ENCODE measurements at regions not wholly inside any gene's neighbourhood (a gene's known extent, or its start where the extent isn't known, plus 50 kb on each side); places are given as distances from the start of the nearest gene placed in this dataset.

DNA sequence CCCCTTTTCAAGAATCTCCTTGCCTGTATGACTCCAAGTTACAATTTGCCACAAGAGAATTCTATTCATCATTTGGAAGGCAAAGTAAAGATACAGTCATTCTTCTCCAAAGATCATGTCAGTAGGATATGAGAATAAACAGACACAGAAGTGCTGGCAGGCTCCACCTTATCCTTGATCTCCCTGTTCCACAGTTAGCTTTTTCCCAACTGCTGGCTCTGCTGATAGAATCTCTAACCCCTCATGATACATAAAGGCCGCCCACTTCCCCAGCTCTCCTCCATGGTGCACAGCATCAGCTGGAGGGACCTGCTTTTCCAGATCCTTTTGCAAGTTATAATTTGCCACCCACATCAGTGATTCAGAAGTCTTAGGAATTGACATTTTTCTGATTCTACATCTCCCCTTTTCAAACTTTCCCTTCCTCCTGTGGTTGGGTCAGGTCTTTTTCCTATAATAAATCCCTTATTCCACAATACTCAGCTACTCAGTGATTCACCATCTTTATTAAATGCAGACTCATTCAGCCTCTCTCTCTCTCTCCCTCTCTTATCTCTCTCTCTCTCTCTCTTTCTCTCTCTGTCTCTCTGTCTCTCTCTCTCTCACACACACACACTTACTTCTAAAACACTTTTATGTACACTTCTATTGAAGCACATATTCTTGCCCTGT lies 465.4 kb downstream of the GBE1 start:
- Histone ChIP-seq H3K4me3 (ENCODE audit: low read depth, low read length) (no peak overlapping the region), H3K4me1 (ENCODE audit: insufficient read depth) (no peaks in the 10 kb centered on the region), H3K27ac (ENCODE audit: low read depth) (no peak overlapping the region), H3K36me3 (ENCODE audit: insufficient read depth) (no peaks in the 10 kb centered on the region)
- 93% methylated on average over 1 of the region's 1 CpG for WGBS
- no peak for DNase-seq (ENCODE audit: extremely low spot score)

DNA sequence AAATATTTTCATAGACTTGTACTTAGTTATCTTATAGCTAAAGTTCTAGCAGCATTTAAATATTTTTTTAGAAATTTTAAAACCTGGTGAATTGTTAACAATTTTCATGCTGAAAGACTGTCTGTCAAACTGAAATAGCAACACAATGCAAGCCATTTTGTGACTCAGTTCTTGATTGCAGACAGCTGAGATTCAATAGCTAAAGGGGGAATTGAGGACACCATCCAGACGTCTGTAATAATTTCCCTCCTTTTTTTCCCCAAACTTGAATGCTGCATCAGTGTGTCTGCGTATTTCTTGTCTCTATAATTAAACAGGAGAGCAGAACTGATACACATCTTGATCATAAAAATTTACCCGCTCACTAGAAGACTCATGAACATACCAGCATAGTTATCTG lies 468.3 kb downstream of the GBE1 start:
- no peak overlapping the region for H3K27ac ChIP-seq (ENCODE audit: low read depth)
- H3K4me3 ChIP-seq (ENCODE audit: low read depth, low read length): no peak overlapping the region
- H3K4me1 ChIP-seq (ENCODE audit: insufficient read depth): no peaks in the 10 kb centered on the region
- WGBS: 62% methylated on average over 3 of the region's 3 CpGs
- DNase-seq (ENCODE audit: extremely low spot score): no peak
- H3K36me3 ChIP-seq (ENCODE audit: insufficient read depth): no peaks in the 10 kb centered on the region

DNA sequence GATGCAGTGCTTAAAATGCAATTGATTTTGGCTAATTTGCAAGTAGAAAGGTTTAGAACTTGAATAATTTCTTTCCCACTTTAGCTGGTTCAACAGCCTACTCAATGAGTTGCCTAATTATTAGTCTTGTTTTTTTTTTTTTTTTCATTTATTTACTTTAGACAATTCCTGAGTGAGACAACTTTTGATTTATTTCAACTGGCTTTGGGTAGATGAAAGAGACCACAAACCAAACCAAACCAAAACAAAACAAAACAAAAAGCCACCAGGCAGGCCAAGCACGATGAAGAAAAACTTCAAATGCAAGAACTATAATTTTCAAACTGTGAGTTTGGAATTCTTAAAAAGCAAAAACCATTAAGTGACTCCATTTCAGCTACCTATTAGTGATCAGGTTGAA lies 469.9 kb downstream of the GBE1 start:
- Histone ChIP-seq H3K4me3 (ENCODE audit: low read depth, low read length) (no peak overlapping the region), H3K27ac (ENCODE audit: low read depth) (no peak overlapping the region), H3K36me3 (ENCODE audit: insufficient read depth) (no peaks in the 10 kb centered on the region), H3K4me1 (ENCODE audit: insufficient read depth) (no peaks in the 10 kb centered on the region)
- no peak for DNase-seq (ENCODE audit: extremely low spot score)
- 56% methylated on average over 1 of the region's 1 CpG for WGBS

DNA sequence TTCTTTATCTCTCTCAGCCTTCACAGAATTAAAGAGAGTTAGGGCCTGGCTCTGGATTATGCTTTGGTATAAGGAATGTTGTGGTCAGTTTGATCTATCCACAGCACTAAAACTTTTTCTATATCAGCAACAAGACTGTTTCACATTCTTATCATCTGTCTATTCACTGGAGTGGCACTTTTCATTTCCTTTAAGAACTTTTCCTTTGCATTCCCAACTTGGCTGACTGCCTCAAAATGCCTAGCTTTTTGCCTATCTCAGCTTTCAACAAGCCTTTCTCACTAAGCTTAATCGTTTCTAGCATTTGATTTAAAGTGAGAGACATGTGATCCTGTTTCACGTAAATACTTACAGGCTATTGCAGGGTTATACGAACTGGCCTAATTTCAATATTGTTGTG lies 471.8 kb downstream of the GBE1 start:
- no peak overlapping the region for H3K4me3 ChIP-seq (ENCODE audit: low read depth, low read length)
- no peaks in the 10 kb centered on the region for H3K36me3 ChIP-seq (ENCODE audit: insufficient read depth)
- H3K27ac ChIP-seq (ENCODE audit: low read depth): no peak overlapping the region
- no peak for DNase-seq (ENCODE audit: extremely low spot score)
- H3K4me1 ChIP-seq (ENCODE audit: insufficient read depth): no peaks in the 10 kb centered on the region
- 51% methylated on average over 3 of the region's 3 CpGs for WGBS

DNA sequence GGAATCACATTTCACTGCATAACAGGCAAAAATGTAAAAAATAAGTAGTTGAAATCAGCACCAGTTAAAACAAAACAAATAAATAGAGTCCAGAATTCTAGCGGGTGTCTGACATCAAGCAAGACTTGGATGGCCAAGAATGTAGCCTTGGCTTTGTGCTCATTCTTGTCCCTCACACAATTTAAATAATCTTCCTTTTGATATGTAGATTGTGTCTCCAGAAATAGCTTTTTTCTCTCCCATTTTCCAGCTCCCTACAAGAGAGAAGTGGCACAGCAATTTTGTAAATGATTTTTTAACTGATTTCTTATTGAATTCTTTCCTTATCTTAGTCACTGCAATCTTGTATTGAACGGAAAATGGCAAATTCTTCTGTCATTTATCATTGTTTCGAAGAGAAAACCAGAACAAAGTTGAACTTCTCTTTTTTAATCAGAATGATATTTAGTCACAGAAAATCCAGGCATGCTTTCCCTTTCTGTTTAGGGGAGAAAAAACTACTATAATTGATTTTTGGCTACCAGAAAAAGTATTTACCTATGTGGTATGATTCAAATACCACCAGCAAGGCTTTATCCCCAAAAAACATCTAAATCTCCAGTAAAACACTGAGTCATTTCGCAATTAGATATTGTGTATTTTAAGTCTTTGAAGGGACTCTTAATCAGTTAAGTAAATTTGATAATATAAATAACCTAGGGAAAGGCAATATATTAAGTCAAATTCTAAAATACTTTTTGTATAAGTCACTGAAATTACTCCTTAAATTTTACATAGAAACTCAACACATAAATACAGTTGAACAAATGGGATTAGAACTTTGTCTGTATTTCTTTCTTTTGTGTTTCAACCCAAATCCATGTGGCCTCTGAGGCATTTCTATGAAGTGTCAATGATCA lies 481.7 kb downstream of the GBE1 start:
- no peak overlapping the region for H3K4me3 ChIP-seq (ENCODE audit: low read depth, low read length)
- H3K27ac ChIP-seq (ENCODE audit: low read depth): no peak overlapping the region
- no peaks in the 10 kb centered on the region for H3K4me1 ChIP-seq (ENCODE audit: insufficient read depth)
- 70% methylated on average over 4 of the region's 4 CpGs for WGBS
- H3K36me3 ChIP-seq (ENCODE audit: insufficient read depth): no peaks in the 10 kb centered on the region
- DNase-seq (ENCODE audit: extremely low spot score): no peak

DNA sequence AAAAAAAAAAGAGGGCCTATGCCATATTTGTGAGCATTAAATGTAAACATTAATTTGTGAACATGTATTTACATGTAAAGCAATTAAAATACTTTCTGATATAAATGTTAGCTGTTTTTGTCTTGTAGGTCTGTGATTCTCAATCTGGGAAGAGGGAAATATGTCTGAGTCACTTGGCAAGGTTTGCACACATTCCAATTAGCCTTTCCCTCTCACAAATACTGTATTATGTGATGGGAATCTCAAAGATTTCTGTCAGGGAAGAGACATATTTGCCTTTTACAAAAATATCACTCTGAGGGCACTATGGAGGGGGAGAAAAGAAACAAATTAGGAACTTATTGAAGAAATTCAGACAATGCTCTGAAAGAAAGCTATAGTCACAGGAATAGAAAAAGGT lies 483.6 kb downstream of the GBE1 start:
- no peak for DNase-seq (ENCODE audit: extremely low spot score)
- H3K27ac ChIP-seq (ENCODE audit: low read depth): no peak overlapping the region
- no peaks in the 10 kb centered on the region for H3K36me3 ChIP-seq (ENCODE audit: insufficient read depth)
- no peak overlapping the region for H3K4me3 ChIP-seq (ENCODE audit: low read depth, low read length)
- H3K4me1 ChIP-seq (ENCODE audit: insufficient read depth): no peaks in the 10 kb centered on the region

DNA sequence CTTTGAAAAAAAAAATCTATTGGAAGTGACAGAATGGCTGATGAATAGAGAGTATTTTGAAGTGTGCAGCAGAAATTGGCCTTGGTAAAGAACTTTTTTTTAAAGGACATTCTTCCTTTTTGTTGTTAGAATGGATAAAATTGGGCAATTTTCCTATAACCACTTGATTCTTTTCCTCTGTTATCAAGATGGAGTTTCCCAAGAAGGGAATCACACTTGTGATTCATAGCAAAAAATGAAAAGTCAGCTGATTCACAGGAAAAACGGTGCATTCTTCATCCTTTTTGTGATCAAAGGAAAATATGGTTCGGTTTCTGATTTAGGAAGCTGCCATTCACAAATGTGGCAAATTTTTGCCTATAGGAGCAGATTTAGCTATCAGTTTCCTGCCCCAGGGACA lies 486.8 kb downstream of the GBE1 start:
- no peak overlapping the region for H3K27ac ChIP-seq (ENCODE audit: low read depth)
- DNase-seq (ENCODE audit: extremely low spot score): no peak
- WGBS: 78% methylated on average over 2 of the region's 2 CpGs
- H3K36me3 ChIP-seq (ENCODE audit: insufficient read depth): no peaks in the 10 kb centered on the region
- H3K4me1 ChIP-seq (ENCODE audit: insufficient read depth): no peaks in the 10 kb centered on the region
- no peak overlapping the region for H3K4me3 ChIP-seq (ENCODE audit: low read depth, low read length)

DNA sequence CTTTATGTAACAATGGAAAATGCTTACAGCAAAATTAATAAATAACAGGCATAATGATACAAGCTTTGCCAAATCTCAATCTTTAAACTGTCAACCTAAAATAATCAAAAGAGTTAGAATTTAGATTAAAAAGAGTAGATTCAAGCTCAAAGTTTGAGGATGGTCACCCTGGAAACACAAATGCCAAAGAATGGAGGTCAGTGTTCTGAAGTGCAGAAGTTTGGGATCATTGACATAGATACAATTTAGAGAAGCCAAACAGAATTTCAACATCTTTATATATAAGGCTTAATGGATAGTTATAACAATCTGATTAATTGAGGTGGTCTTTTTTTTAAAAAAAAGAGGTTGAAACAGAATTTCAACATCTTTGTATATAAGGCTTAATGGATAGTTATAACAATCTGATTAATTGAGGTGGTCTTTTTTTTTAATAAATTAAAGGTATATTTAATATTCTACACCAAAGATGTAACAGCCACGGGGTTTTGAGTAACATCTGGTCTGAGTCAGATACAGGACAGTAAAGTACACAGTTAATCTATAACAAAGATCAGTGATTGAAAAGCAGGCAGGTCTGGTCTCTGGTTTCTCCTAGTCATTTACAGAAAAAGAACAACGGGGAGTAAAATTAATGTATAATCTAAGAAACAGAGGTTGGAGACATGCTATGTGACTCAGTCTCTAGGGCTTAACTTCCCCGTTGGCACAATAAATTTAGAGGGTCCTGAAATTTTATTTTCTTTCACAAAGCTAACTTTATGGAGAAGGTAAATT lies 490.7 kb downstream of the GBE1 start:
- H3K4me3 ChIP-seq (ENCODE audit: low read depth, low read length): no peak overlapping the region
- DNase-seq (ENCODE audit: extremely low spot score): no peak
- 30% methylated on average over 3 of the region's 3 CpGs for WGBS
- H3K4me1 ChIP-seq (ENCODE audit: insufficient read depth): no peaks in the 10 kb centered on the region
- H3K27ac ChIP-seq (ENCODE audit: low read depth): no peak overlapping the region
- H3K36me3 ChIP-seq (ENCODE audit: insufficient read depth): no peaks in the 10 kb centered on the region

DNA sequence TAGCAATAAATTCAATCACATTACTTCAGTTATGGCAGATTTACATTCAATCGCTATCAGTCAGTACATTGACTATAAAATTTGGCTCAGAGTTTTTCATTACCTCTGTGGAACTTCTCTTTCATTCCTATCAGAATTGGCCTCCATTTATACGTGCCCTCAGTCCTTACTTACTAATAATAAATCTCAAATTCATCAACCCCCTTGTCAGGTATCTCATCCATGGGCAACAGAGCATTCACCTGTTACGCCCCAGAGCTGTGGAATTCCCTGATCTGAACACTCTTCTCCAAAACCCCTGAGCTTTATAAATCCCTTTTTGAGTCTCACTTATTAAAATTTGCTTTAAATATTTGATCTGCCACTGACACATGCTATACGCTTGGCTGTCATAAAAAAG lies 492.9 kb downstream of the GBE1 start:
- WGBS: 83% methylated on average over 4 of the region's 4 CpGs

DNA sequence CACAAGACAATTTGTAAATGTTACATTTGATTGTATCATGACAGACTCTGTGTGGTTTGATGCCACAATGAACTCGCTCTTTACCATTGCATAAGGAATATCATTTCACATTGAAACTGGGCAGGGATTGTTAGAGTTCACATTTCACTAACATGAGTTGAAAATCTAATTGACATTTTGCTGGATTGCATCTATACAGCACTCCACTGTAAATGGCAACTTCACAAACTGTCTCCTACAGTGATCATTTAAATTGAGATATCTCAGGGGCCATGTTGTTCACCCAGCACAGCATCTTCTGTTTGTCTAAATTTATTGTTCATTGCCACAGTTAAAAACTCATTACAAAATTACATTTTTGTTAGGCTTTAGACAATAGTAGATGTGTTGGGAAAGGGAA lies 499.4 kb downstream of the GBE1 start:
- WGBS: 94% methylated on average over 1 of the region's 1 CpG
- no peak for DNase-seq (ENCODE audit: extremely low spot score)
- Histone ChIP-seq H3K4me3 (ENCODE audit: low read depth, low read length) (no peak overlapping the region), H3K27ac (ENCODE audit: low read depth) (no peak overlapping the region), H3K36me3 (ENCODE audit: insufficient read depth) (no peaks in the 10 kb centered on the region), H3K4me1 (ENCODE audit: insufficient read depth) (no peaks in the 10 kb centered on the region)

More for the DNA sequence above, 492.9 kb downstream of the GBE1 start:
- Histone ChIP-seq H3K4me1 (ENCODE audit: insufficient read depth) (no peaks in the 10 kb centered on the region), H3K36me3 (ENCODE audit: insufficient read depth) (no peaks in the 10 kb centered on the region), H3K4me3 (ENCODE audit: low read depth, low read length) (no peak overlapping the region), H3K27ac (ENCODE audit: low read depth) (no peak overlapping the region)
- no peak for DNase-seq (ENCODE audit: extremely low spot score)

DNA sequence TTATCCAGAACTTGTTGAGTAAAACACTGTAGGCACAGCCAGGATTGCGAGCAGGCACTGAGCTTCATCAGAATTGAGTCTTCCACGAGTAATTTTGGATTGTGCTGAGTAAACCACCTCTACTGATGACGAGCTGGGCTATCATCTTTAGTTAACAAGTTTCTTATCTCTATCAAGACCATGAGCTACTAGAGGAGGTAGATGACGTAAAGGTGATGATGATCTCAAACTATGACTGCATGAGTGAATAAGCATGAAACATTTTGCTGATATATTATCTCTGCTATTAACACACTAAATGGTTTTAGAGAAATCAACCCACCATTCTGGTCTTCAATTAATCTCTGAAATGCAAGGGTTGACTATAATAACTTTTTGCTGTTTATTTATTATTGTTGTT lies 506.0 kb downstream of the GBE1 start:
- 73% methylated on average over 4 of the region's 4 CpGs for WGBS
- no peak for DNase-seq (ENCODE audit: extremely low spot score)
- Histone ChIP-seq H3K4me1 (ENCODE audit: insufficient read depth) (no peaks in the 10 kb centered on the region), H3K27ac (ENCODE audit: low read depth) (no peak overlapping the region), H3K36me3 (ENCODE audit: insufficient read depth) (no peaks in the 10 kb centered on the region), H3K4me3 (ENCODE audit: low read depth, low read length) (no peak overlapping the region)

DNA sequence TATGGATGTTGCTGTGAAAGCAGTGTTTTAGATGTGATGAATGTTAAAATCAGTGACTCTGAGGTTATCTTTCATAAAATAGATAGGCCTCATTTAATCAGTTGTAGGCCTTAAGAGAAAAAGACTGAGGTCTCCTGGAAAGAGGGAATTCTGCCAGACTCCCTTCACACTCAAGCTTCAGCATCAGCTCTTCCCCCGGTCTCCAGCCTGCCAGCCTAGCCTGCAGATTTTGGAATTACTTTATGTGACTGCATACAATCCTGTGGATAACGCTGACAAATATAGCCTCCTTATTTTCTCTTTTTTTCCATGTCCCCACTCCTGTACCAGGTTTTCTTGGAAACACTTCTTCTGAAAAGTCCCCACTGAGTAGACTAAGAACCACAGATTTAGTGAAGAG lies 510.3 kb downstream of the GBE1 start:
- no peak overlapping the region for H3K27ac ChIP-seq (ENCODE audit: low read depth)
- H3K4me1 ChIP-seq (ENCODE audit: insufficient read depth): no peaks in the 10 kb centered on the region
- 82% methylated on average over 2 of the region's 2 CpGs for WGBS
- no peak for DNase-seq (ENCODE audit: extremely low spot score)
- no peaks in the 10 kb centered on the region for H3K36me3 ChIP-seq (ENCODE audit: insufficient read depth)
- no peak overlapping the region for H3K4me3 ChIP-seq (ENCODE audit: low read depth, low read length)

DNA sequence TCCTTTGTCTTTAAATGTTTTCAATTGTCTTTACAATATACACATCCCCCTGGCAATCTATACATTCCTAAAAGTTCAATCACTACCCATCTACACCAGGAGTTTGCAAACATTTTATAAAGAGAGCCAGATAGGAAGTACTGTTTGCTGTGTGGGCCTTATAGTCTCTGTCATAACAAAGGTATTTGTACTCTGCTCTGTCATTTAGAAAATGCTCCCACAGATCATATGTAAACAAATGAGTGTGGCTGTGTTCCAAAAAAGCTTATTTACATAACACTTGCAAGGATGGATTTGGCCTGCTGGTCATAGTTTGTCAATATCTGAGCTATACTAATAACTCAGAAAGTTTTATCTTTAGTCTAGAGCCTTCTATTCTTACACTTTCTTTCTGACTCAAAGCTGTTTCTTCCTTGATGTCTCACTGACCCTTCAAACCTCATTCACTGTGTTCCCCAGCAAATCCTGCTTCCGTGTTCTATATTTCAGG lies 511.9 kb downstream of the GBE1 start:
- no peaks in the 10 kb centered on the region for H3K36me3 ChIP-seq (ENCODE audit: insufficient read depth)
- H3K4me3 ChIP-seq (ENCODE audit: low read depth, low read length): no peak overlapping the region
- no peak for DNase-seq (ENCODE audit: extremely low spot score)
- no peaks in the 10 kb centered on the region for H3K4me1 ChIP-seq (ENCODE audit: insufficient read depth)
- no peak overlapping the region for H3K27ac ChIP-seq (ENCODE audit: low read depth)
- 57% methylated on average over 1 of the region's 1 CpG for WGBS

DNA sequence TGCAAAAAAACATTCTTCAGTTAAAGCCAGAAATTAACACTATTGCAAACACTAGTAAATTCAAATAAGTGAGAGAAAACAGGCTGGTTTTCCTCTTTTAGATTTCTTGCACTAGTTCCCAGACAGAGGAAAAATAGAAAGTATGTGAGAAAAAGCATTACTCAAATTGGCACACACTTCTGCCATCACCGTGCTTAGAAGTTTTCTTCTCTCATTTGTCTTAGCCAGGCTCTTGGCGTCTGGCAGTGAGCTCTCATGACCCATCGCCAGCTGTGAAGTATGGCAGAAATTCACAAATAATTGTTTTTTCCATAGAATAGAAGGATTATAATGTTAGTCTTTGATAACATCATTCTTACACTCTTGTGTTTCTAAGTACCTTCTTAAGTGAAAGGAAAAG lies 515.9 kb downstream of the GBE1 start:
- H3K27ac ChIP-seq (ENCODE audit: low read depth): no peak overlapping the region
- no peaks in the 10 kb centered on the region for H3K4me1 ChIP-seq (ENCODE audit: insufficient read depth)
- H3K36me3 ChIP-seq (ENCODE audit: insufficient read depth): no peaks in the 10 kb centered on the region
- no peak overlapping the region for H3K4me3 ChIP-seq (ENCODE audit: low read depth, low read length)
- DNase-seq (ENCODE audit: extremely low spot score): no peak
- 45% methylated on average over 3 of the region's 3 CpGs for WGBS
